ENCODE measurements at regions not wholly inside any gene's neighbourhood (a gene's known extent, or its start where the extent isn't known, plus 50 kb on each side); places are given as distances from the start of the nearest gene placed in this dataset.
A peak's percentile ranks its signal among the peaks of the same experiment; 100 is the strongest.
"Not testable (repeated sequence)": the region's sequence is repeated elsewhere in the genome, so short reads cannot be mapped to it uniquely, and the experiment has no call there.

GRCh38 chr12:93091886-93092648, 163.0 kb upstream of the EEA1 start:
- DNase-seq, result no peak
- Histone ChIP-seq H3K27ac (ENCODE audit: low read depth, low read length) (no peak overlapping the region), H3K36me3 (ENCODE audit: insufficient read depth, low read length) (no peaks in the 10 kb centered on the region), H3K27me3 (ENCODE audit: insufficient read depth, low read length, poor library complexity, severe bottlenecking) (no peaks in the 10 kb centered on the region), H3K4me1 (ENCODE audit: insufficient read depth, low read length) (no peaks in the 10 kb centered on the region), H3K4me3 (ENCODE audit: low read length) (no peak overlapping the region), H3K9me3 (ENCODE audit: low read length) (no peaks in the 10 kb centered on the region)
- Mint-ChIP-seq H3K27ac (peak overlapping the region in 1 of 8 donors; percentile 36), H3K4me1 (peaks cover 3 to 8% (median 5%) of the 10 kb centered on the region in 3 donors), H3K27me3 (no peaks in the 10 kb centered on the region), H3K4me3 (no peak overlapping the region), H3K36me3 (no peaks in the 10 kb centered on the region), H3K9me3 (peaks cover 0 to 2% (median 0%) of the 10 kb centered on the region in 5 donors)
- POLR2A ChIA-PET, result no interaction called here
- CTCF ChIA-PET, result no interaction called here

GRCh38 chr12:93092649-93092945, 163.5 kb upstream of the EEA1 start:
- Histone ChIP-seq H3K36me3 (ENCODE audit: insufficient read depth, low read length) (no peaks in the 10 kb centered on the region), H3K27me3 (ENCODE audit: insufficient read depth, low read length, poor library complexity, severe bottlenecking) (no peaks in the 10 kb centered on the region), H3K4me3 (ENCODE audit: low read length) (no peak overlapping the region), H3K9me3 (ENCODE audit: low read length) (no peaks in the 10 kb centered on the region), H3K27ac (ENCODE audit: low read depth, low read length) (no peak overlapping the region), H3K4me1 (ENCODE audit: insufficient read depth, low read length) (no peaks in the 10 kb centered on the region)
- no peak for DNase-seq
- peak overlapping the region in 1 of 8 donors; percentile 36 for H3K27ac Mint-ChIP-seq
- H3K4me1 Mint-ChIP-seq, result peaks cover 3 to 10% (median 5%) of the 10 kb centered on the region in 3 donors
- no peak overlapping the region for H3K4me3 Mint-ChIP-seq
- ChIA-PET POLR2A (no interaction called here), CTCF (no interaction called here)
- no peaks in the 10 kb centered on the region for H3K27me3 Mint-ChIP-seq
- H3K9me3 Mint-ChIP-seq, result peaks cover 0 to 2% (median 0%) of the 10 kb centered on the region in 5 donors
- no peaks in the 10 kb centered on the region for H3K36me3 Mint-ChIP-seq

- POLR2A ChIA-PET, result no interaction called here
- Histone ChIP-seq H3K36me3 (ENCODE audit: insufficient read depth, low read length) (no peaks in the 10 kb centered on the region), H3K4me1 (ENCODE audit: insufficient read depth, low read length) (no peaks in the 10 kb centered on the region), H3K9me3 (ENCODE audit: low read length) (no peaks in the 10 kb centered on the region), H3K27ac (ENCODE audit: low read depth, low read length) (no peak overlapping the region), H3K4me3 (ENCODE audit: low read length) (no peak overlapping the region), H3K27me3 (ENCODE audit: insufficient read depth, low read length, poor library complexity, severe bottlenecking) (no peaks in the 10 kb centered on the region)
- no peak overlapping the region for H3K4me3 Mint-ChIP-seq
- no peaks in the 10 kb centered on the region for H3K36me3 Mint-ChIP-seq
- peaks cover 6 to 15% (median 7%) of the 10 kb centered on the region in 3 donors for H3K4me1 Mint-ChIP-seq
- H3K9me3 Mint-ChIP-seq, result peaks cover 0 to 2% (median 0%) of the 10 kb centered on the region in 5 donors
- no peak overlapping the region for H3K27ac Mint-ChIP-seq
- CTCF ChIA-PET, result no interaction called here
- H3K27me3 Mint-ChIP-seq, result no peaks in the 10 kb centered on the region
- no peak for DNase-seq
Measured at GRCh38 chr12:93093243-93093642, 164.1 kb upstream of the EEA1 start.

DNA sequence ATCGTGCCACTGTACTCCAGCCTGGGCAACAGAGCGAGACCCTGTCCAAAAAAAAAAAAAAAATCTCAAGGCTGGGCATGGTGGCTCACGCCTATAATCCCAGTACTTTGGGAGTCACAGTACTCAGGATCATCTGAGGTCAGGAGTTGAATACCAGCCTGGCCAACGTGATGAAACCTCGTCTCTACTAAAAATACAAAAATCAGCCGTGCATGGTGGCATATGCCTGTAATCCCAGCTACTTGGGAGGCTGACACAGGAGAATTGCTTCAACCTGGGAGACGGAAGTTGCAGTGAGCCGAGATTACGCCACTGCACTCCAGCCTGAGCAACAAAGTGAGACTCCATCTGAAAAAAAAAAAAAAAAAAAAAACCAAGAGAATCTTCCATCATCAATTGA, 165.1 kb upstream of the EEA1 start:
- H3K36me3 ChIP-seq (ENCODE audit: insufficient read depth, low read length); CTCF ChIA-PET; POLR2A ChIA-PET: not testable (repeated sequence)

GRCh38 chr12:93094988-93095737, 166.1 kb upstream of the EEA1 start:
- no peaks in the 10 kb centered on the region for H3K36me3 Mint-ChIP-seq
- Histone ChIP-seq H3K27ac (ENCODE audit: low read depth, low read length) (no peak overlapping the region), H3K4me3 (ENCODE audit: low read length) (no peak overlapping the region), H3K4me1 (ENCODE audit: insufficient read depth, low read length) (no peaks in the 10 kb centered on the region), H3K9me3 (ENCODE audit: low read length) (no peaks in the 10 kb centered on the region), H3K27me3 (ENCODE audit: insufficient read depth, low read length, poor library complexity, severe bottlenecking) (no peaks in the 10 kb centered on the region), H3K36me3 (ENCODE audit: insufficient read depth, low read length) (no peaks in the 10 kb centered on the region)
- ChIA-PET CTCF (no interaction called here), POLR2A (no interaction called here)
- DNase-seq, result no peak
- peaks cover 14 to 28% (median 19%) of the 10 kb centered on the region in 3 donors for H3K4me1 Mint-ChIP-seq
- no peaks in the 10 kb centered on the region for H3K27me3 Mint-ChIP-seq
- H3K9me3 Mint-ChIP-seq, result no peaks in the 10 kb centered on the region
- H3K4me3 Mint-ChIP-seq, result peak overlapping the region in 1 of 7 donors; percentile 44
- H3K27ac Mint-ChIP-seq, result peak overlapping the region in 1 of 8 donors; percentile 15

More for the DNA sequence above, 165.1 kb upstream of the EEA1 start:
- not testable (repeated sequence) for H3K4me1 ChIP-seq (ENCODE audit: insufficient read depth, low read length); H3K9me3 ChIP-seq (ENCODE audit: low read length); H3K27ac ChIP-seq (ENCODE audit: low read depth, low read length); H3K4me3 ChIP-seq (ENCODE audit: low read length); H3K27me3 Mint-ChIP-seq; H3K27ac Mint-ChIP-seq; H3K27me3 ChIP-seq (ENCODE audit: insufficient read depth, low read length, poor library complexity, severe bottlenecking); H3K36me3 Mint-ChIP-seq; H3K9me3 Mint-ChIP-seq; H3K4me3 Mint-ChIP-seq; DNase-seq
- H3K4me1 Mint-ChIP-seq, result peaks cover 12 to 24% (median 15%) of the 10 kb centered on the region in 3 donors

DNA sequence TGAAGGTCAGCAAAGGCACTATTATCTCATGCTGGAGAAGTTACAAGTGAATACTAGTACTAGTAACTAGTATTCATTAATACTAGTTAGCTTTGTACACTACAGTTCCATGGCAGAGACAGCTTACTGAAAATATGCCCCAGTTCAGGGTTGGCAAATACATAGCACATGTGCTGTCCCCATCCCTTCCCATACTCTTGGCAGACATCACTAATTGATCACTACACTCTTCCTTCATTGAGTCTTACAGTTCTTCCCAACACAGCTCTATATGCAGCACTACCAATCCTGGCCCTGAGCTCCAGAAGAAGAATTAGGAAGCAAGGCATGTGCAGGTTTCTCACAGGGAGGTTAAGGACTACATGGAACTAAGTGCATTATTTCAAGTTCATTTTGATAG, 168.3 kb upstream of the EEA1 start:
- Histone ChIP-seq H3K9me3 (ENCODE audit: low read length) (no peaks in the 10 kb centered on the region), H3K4me3 (ENCODE audit: low read length) (no peak overlapping the region), H3K27me3 (ENCODE audit: insufficient read depth, low read length, poor library complexity, severe bottlenecking) (no peaks in the 10 kb centered on the region), H3K36me3 (ENCODE audit: insufficient read depth, low read length) (no peaks in the 10 kb centered on the region), H3K27ac (ENCODE audit: low read depth, low read length) (no peak overlapping the region), H3K4me1 (ENCODE audit: insufficient read depth, low read length) (no peaks in the 10 kb centered on the region)
- H3K27ac Mint-ChIP-seq, result no peak overlapping the region
- POLR2A ChIA-PET, result no interaction called here
- H3K9me3 Mint-ChIP-seq, result no peaks in the 10 kb centered on the region
- CTCF ChIA-PET, result interaction anchor here (0.6 to 2.8 kb wide), 11 partner anchors 9 to 346 kb away, joined by 3 to 16 read pairs (median 3); no protein-coding TSS in a partner anchor
- no peak overlapping the region for H3K4me3 Mint-ChIP-seq
- H3K36me3 Mint-ChIP-seq, result no peaks in the 10 kb centered on the region
- no peak for DNase-seq
- no peaks in the 10 kb centered on the region for H3K27me3 Mint-ChIP-seq
- peaks cover 14 to 28% (median 19%) of the 10 kb centered on the region in 3 donors for H3K4me1 Mint-ChIP-seq

- Histone ChIP-seq H3K4me3 (ENCODE audit: low read length) (no peak overlapping the region), H3K36me3 (ENCODE audit: insufficient read depth, low read length) (no peaks in the 10 kb centered on the region), H3K27me3 (ENCODE audit: insufficient read depth, low read length, poor library complexity, severe bottlenecking) (no peaks in the 10 kb centered on the region), H3K27ac (ENCODE audit: low read depth, low read length) (no peak overlapping the region), H3K9me3 (ENCODE audit: low read length) (no peaks in the 10 kb centered on the region), H3K4me1 (ENCODE audit: insufficient read depth, low read length) (no peaks in the 10 kb centered on the region)
- POLR2A ChIA-PET, result no interaction called here
- no peaks in the 10 kb centered on the region for H3K27me3 Mint-ChIP-seq
- CTCF ChIA-PET, result interaction anchor here (0.6 to 2.8 kb wide), 12 partner anchors 9 to 345 kb away, joined by 3 to 16 read pairs (median 3); no protein-coding TSS in a partner anchor
- no peaks in the 10 kb centered on the region for H3K36me3 Mint-ChIP-seq
- peak overlapping the region in 2 of 7 donors; percentile 0 to 52 for H3K4me3 Mint-ChIP-seq
- peak; percentile 42 to 75 (median 49) for DNase-seq
- peaks cover 14 to 28% (median 19%) of the 10 kb centered on the region in 3 donors for H3K4me1 Mint-ChIP-seq
- peak overlapping the region in 1 of 8 donors; percentile 89 for H3K27ac Mint-ChIP-seq
- H3K9me3 Mint-ChIP-seq, result no peaks in the 10 kb centered on the region
Measured at GRCh38 chr12:93098077-93098476, 169.0 kb upstream of the EEA1 start.

DNA sequence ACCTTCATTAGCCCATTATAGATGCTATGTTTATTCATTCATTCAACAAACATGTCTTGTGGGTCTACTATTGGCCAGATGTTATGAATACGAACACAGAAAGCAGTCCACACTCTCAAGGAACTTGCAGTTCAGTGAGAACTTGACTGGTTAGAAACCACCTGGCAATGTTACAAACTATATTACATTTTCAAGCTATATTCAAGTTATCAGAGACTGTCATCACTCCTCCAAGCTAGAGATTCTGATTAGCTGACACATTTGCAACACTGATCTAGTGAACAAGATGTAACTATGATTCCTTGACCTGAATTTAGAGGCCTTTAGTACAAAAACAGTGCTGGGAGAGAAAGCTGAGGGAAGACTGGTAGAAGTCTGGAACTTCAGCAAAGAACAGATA, 170.7 kb upstream of the EEA1 start:
- peaks cover 14 to 28% (median 19%) of the 10 kb centered on the region in 3 donors for H3K4me1 Mint-ChIP-seq
- ChIA-PET POLR2A (no interaction called here), CTCF (no interaction called here)

More for the DNA sequence above, 170.7 kb upstream of the EEA1 start:
- Mint-ChIP-seq H3K36me3 (no peaks in the 10 kb centered on the region), H3K9me3 (no peaks in the 10 kb centered on the region), H3K27me3 (no peaks in the 10 kb centered on the region), H3K4me3 (no peak overlapping the region), H3K27ac (no peak overlapping the region)
- no peaks in the 10 kb centered on the region for H3K27me3 ChIP-seq (ENCODE audit: insufficient read depth, low read length, poor library complexity, severe bottlenecking)
- no peak for DNase-seq
- H3K27ac ChIP-seq (ENCODE audit: low read depth, low read length), result no peak overlapping the region
- H3K4me1 ChIP-seq (ENCODE audit: insufficient read depth, low read length), result no peaks in the 10 kb centered on the region
- no peaks in the 10 kb centered on the region for H3K36me3 ChIP-seq (ENCODE audit: insufficient read depth, low read length)
- no peaks in the 10 kb centered on the region for H3K9me3 ChIP-seq (ENCODE audit: low read length)
- no peak overlapping the region for H3K4me3 ChIP-seq (ENCODE audit: low read length)
